OCI-LY3 (cell line): ENCODE measurements at regions not wholly inside any gene's neighbourhood (a gene's known extent, or its start where the extent isn't known, plus 50 kb on each side); places are given as distances from the start of the nearest gene placed in this dataset.
A peak's percentile ranks its signal among the peaks of the same experiment; 100 is the strongest.

Source experiments
- H2AFZ ChIP-seq: fragments of 200-600, 300-600 bp; shearing (Covaris generic); 2 replicates; pipeline ENCODE4 v1.6.0; 2014; ENCODE audit warnings: antibody characterized with exemption, low read depth, low read length
- H3K27ac ChIP-seq: fragments of 200-600, 300-600 bp; sonication (generic); 2 replicates; pipeline ENCODE4 v1.5.1; 2014; ENCODE audit warnings: mild to moderate bottlenecking, low read length, moderate library complexity, mixed read lengths
- H3K27me3 ChIP-seq: fragments of 200-600, 300-600 bp; sonication (generic); 2 replicates; pipeline ENCODE4 v1.6.1; 2014; ENCODE audit warnings: low read depth, low read length, mixed read lengths
- H3K36me3 ChIP-seq: fragments of 200-600, 300-600 bp; sonication (generic); replicated peaks from 2 replicates; pipeline ENCODE3; 2014; ENCODE audit warnings: low read depth, low read length, mixed read lengths
- H3K4me1 ChIP-seq: fragments of 300-600, 200-600 bp; sonication (generic); 2 replicates; pipeline ENCODE4 v1.6.1; 2014; ENCODE audit warnings: low read length, mixed read lengths
- H3K4me2 ChIP-seq: fragments of 200-600, 300-600 bp; sonication (generic); 2 replicates; pipeline ENCODE4 v1.6.1; 2014; ENCODE audit warnings: low read length, mixed read lengths
- H3K4me3 ChIP-seq: fragments of 300-600, 200-600 bp; sonication (generic); 2 replicates; pipeline ENCODE4 v1.5.1; 2014; ENCODE audit warnings: antibody characterized with exemption, mild to moderate bottlenecking, low read length, moderate library complexity
- H3K79me2 ChIP-seq: fragments of 300-600, 200-600 bp; shearing (Covaris generic); 2 replicates; pipeline ENCODE4 v1.6.1; 2014; ENCODE audit warnings: mild to moderate bottlenecking, low read length, mixed read lengths
- H3K9ac ChIP-seq: fragments of 300-600, 200-600 bp; shearing (Covaris generic); 2 replicates; pipeline ENCODE4 v1.6.0; 2014; ENCODE audit warnings: mild to moderate bottlenecking, low read length, moderate library complexity
- H3K9me3 ChIP-seq: fragments of 200-600, 300-600 bp; shearing (Covaris generic); 2 replicates; pipeline ENCODE4 v1.6.1; 2014; ENCODE audit warnings: low read length, mixed read lengths; ENCODE audit not compliant: insufficient read depth
- H4K20me1 ChIP-seq: fragments of 200-600, 300-600 bp; sonication (generic); 2 replicates; pipeline ENCODE4 v1.6.1; 2016; ENCODE audit warnings: low read length, mixed read lengths; ENCODE audit not compliant: insufficient read depth
- EZH2phosphoT487 ChIP-seq: fragments of 200-600 bp; shearing (Covaris generic); IDR thresholded peaks from 2 replicates; pipeline ENCODE4 v1.6.1; 2018; ENCODE audit warnings: antibody characterized with exemption, mixed run types, low read depth
- TF ChIP-seq, protein P1 (sequence below): fragments of 200-600, 300-600 bp; sonication (generic); IDR thresholded peaks from 2 replicates; pipeline ENCODE4 v1.5.1; 2014; ENCODE audit warnings: antibody characterized with exemption, low read length, low read depth

DNA sequence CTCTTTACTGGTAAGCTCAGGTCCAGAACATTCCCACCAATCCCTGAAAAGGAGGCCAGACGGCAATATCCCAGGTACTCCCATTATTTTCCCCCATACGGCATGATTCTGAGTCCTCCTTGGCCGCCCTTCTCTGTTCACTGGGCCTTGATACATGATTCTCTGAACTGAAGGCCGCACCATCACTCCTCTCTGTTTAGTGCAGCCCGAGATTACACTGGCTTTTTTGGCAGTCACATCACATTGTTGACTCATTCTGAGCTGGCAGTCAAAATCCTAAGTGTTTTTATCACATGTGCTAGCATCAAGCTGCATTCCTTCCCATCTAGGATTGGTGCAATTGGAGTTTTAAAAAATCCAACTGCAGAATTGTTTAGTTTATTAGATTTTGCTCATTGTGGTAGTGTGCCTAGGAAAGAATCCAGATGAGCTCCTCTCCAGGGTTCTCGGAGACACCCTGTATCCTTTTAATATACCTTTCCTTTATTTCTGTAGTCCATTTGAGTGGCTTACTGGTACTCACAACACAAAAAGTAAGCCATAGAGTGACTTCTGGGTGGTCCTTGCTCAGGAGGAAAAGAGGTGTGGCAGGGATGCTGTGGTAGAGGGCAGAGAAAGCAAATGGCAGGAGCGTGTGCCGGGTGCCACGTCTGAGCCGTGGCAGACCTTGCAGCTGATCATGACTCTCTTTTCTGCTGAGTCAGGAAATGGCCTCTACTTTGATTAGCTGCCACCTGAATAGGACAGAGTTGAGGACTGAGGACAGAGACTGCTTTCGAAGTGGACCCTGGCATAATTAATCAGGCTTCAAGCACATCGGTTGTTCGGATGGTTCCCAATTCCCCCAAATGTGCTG lies 121.1 kb upstream of the IL12B start:
- Histone ChIP-seq H3K4me2 (no peak overlapping the region), H3K27ac (peak overlapping the region; percentile 99)

DNA sequence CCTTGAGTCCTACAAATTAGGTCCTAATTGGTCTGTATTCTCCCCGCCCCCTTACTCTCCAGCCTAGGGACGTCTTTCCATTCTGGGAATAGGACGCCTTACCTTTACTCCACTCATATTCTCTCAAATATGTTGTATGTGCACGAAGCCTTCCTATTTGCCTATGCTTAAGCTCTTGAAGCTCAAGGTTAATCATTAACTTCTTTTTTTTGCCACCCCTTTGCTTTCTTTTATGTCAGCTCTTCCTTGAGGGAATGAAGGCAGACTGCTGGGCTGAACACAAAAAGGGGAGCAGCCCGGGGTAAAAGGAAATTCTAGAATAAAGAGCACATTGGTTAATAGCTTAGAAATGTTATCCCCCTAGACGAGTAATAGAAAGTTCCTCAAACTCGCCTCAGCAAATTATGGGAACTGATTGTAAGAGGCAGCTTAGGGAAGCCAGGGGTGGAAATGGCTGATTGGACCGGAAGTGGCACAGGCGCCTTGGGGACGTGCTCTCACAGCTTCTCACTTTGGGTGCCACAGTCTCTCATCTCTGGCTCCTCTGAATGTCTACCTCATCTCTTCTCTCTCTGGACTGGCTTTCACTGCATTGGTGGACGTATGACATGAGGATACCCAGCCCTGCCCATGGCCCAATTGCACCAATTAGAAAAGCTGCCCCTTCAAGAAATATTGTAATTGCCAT lies 122.3 kb upstream of the IL12B start:
- Histone ChIP-seq H4K20me1 (no peaks in the 10 kb centered on the region), H3K9me3 (no peaks in the 10 kb centered on the region), H3K4me3 (peak overlapping the region; percentile 7; the same call in 1 of the 2 replicates), H3K27me3 (no peaks in the 10 kb centered on the region), H3K9ac (peak overlapping the region; percentile 89), H3K36me3 (peaks cover 25% of the 10 kb centered on the region), H2AFZ (no peak overlapping the region), H3K27ac (peak overlapping the region; percentile 99), H3K4me2 (peak overlapping the region; percentile 59), H3K4me1 (peaks cover 71% of the 10 kb centered on the region), H3K79me2 (peaks cover 9% of the 10 kb centered on the region; the same call in 1 of the 2 replicates)
- no peak for TF ChIP-seq EZH2phosphoT487
- TF ChIP-seq, protein P1, sequence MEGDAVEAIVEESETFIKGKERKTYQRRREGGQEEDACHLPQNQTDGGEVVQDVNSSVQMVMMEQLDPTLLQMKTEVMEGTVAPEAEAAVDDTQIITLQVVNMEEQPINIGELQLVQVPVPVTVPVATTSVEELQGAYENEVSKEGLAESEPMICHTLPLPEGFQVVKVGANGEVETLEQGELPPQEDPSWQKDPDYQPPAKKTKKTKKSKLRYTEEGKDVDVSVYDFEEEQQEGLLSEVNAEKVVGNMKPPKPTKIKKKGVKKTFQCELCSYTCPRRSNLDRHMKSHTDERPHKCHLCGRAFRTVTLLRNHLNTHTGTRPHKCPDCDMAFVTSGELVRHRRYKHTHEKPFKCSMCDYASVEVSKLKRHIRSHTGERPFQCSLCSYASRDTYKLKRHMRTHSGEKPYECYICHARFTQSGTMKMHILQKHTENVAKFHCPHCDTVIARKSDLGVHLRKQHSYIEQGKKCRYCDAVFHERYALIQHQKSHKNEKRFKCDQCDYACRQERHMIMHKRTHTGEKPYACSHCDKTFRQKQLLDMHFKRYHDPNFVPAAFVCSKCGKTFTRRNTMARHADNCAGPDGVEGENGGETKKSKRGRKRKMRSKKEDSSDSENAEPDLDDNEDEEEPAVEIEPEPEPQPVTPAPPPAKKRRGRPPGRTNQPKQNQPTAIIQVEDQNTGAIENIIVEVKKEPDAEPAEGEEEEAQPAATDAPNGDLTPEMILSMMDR, result no peak

More for the DNA sequence above, 121.1 kb upstream of the IL12B start:
- H3K4me3 ChIP-seq, result no peak overlapping the region
- peaks cover 68% of the 10 kb centered on the region for H3K4me1 ChIP-seq
- H3K36me3 ChIP-seq, result peaks cover 37% of the 10 kb centered on the region
- H3K9me3 ChIP-seq, result no peaks in the 10 kb centered on the region
- no peaks in the 10 kb centered on the region for H4K20me1 ChIP-seq
- TF ChIP-seq, protein P1, result no peak
- TF ChIP-seq EZH2phosphoT487, result no peak
- H3K27me3 ChIP-seq, result no peaks in the 10 kb centered on the region
- no peak overlapping the region for H2AFZ ChIP-seq
- peaks cover 9% of the 10 kb centered on the region; the same call in 1 of the 2 replicates for H3K79me2 ChIP-seq
- peak overlapping the region; percentile 89; the same call in 1 of the 2 replicates for H3K9ac ChIP-seq

DNA sequence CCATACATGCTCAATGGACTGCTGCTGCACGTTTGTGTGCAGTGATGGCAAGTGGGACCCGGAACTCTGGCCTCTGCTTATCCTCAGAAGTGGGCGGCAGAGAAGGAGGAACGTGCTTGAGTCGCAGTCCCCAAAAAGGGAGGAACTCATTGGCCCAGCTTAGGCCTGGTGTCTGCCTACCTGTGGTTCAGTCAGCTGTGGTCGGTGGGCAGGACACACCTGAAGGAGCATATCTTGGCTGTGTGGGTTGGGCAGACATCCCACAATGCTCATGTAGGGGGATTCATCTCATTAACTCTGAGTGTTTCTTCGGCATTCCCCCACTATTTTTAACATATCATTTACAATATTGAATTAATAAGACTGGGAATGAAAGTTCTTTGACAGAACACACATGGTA lies 122.9 kb upstream of the IL12B start:
- Histone ChIP-seq H3K9ac (peak overlapping the region; percentile 89), H3K4me3 (peak overlapping the region; percentile 7; the same call in 1 of the 2 replicates), H3K4me2 (peak overlapping the region; percentile 59), H3K27ac (peak overlapping the region; percentile 99), H3K79me2 (peaks cover 9% of the 10 kb centered on the region; the same call in 1 of the 2 replicates), H3K36me3 (peaks cover 25% of the 10 kb centered on the region), H3K9me3 (no peaks in the 10 kb centered on the region), H3K27me3 (no peaks in the 10 kb centered on the region), H2AFZ (no peak overlapping the region), H3K4me1 (peaks cover 76% of the 10 kb centered on the region), H4K20me1 (no peaks in the 10 kb centered on the region)
- TF ChIP-seq EZH2phosphoT487, result no peak
- TF ChIP-seq, protein P1, result no peak

DNA sequence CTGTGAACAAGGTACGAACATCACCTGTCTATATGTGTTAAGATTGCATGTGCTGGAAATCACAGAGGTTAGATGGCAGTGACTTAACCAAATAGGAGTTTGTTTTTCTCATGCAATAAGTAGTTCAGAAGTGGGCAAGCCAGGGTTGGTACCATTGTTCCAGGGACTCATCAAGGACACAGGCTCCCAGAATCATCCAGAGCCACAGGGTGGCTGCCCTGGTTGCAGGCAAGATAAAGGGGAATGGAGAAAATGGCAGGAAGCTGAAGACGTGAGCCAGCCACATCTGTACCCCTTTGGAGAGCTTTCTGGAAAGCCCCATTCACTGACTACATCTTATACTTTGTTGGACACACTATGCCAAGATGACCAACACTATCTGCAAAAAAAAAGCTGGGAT lies 126.0 kb upstream of the IL12B start:
- Histone ChIP-seq H3K4me2 (peak overlapping the region; percentile 21), H4K20me1 (no peaks in the 10 kb centered on the region), H3K9ac (peak overlapping the region; percentile 89), H3K36me3 (peaks cover 16% of the 10 kb centered on the region), H3K4me3 (no peak overlapping the region), H3K9me3 (no peaks in the 10 kb centered on the region), H3K4me1 (peaks cover 95% of the 10 kb centered on the region), H3K27me3 (no peaks in the 10 kb centered on the region), H2AFZ (no peak overlapping the region), H3K27ac (peak overlapping the region; percentile 99), H3K79me2 (peaks cover 19% of the 10 kb centered on the region)
- TF ChIP-seq EZH2phosphoT487, result no peak
- TF ChIP-seq, protein P1, result no peak
